SU-DHL-6 (cell line): ENCODE measurements at regions not wholly inside any gene's neighbourhood (a gene's known extent, or its start where the extent isn't known, plus 50 kb on each side); places are given as distances from the start of the nearest gene placed in this dataset.

Experiments
- CTCF ChIP-seq: fragments of 200-600 bp; sonication (generic); IDR thresholded peaks from one replicate; pipeline ENCODE4 v1.5.1; 2017; ENCODE audit warnings: antibody characterized with exemption, mild to moderate bottlenecking, low read length, moderate library complexity; ENCODE audit not compliant: insufficient read depth, poor library complexity, severe bottlenecking
- EZH2phosphoT487 ChIP-seq: fragments of 200-600 bp; sonication (generic), shearing (Covaris generic); conservative IDR thresholded peaks from 2 replicates; pipeline ENCODE4 v1.6.1; 2018; ENCODE audit warnings: mild to moderate bottlenecking, antibody characterized with exemption, low read length, moderate library complexity, mixed read lengths

- TF ChIP-seq CTCF: no peak
- no peak for TF ChIP-seq EZH2phosphoT487
These were observed 209.4 kb downstream of the DTWD2 start for GRCh38 chr5:118778941-118779340.
